Stimulated activated CD4-positive, alpha-beta T cell treated with anti-CD3 and anti-CD28 coated beads, Interleukin-15, amount 100 ng/mL, for 24 hours (primary cell): ENCODE measurements at regions not wholly inside any gene's neighbourhood (a gene's known extent, or its start where the extent isn't known, plus 50 kb on each side); places are given as distances from the start of the nearest gene placed in this dataset.

Experiments
- DNase-seq: peaks from one replicate; pipeline ENCODE4 v3.0.0-alpha.2; 2020

DNA sequence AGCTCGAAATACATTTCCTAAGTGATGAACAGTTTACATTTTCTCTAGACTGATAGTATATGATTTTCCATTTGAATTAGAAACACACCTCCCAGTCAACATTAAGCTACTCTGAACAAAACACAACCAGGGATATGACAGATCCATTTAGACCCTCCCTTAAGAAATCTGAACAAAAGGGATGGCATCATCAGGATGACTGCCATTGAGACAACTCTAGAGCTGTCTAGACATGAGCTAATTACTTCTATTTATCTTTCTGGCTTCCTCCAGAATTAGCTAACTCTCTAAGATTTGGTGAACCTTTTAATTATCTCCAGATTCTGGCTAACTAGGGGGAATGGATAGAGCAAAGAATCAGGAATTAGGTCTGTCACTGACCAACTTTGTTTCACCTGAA lies 92.9 kb upstream of the IGF1 start:
- DNase-seq = no peak

DNA sequence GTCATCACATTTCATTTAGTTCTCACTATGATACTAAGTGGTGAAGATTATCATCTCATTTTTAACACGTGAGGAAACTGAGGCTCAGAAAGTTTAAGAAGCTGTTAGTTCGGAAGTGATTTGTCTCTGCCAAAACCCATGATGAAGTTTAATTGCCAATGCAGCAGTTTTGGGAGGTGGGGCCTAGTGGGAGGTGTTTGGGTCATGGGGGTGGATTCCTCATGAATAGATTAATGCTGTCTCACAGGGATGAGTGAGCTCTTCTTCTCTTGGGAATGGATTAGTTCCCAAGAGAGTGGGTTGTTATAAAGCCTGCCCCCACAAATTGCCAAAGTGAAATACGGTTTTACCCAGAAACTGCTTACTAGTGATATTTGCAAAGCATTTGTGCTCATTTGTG lies 91.5 kb upstream of the IGF1 start:
- DNase-seq = no peak

DNA sequence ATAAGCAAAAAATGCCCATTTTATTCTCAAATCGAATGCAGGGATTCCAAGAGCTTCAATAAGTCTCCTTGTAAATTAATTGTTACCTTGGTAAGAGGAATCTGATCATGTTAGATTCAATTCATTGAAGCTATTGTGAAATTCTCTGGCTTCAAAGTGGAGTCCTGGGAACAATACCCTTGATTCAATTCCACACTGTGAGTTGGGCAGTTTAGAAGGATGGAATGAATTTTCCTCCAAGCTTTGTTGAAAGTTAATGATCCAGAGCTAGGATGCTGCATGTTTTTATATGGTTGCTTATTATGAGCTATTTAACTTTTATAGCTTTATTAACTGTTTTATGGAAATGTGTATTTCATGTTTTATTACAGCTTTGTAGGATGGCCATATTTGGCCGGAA lies 89.9 kb upstream of the IGF1 start:
- no peak for DNase-seq

GRCh38 chr12:102569803-102570202 lies 89.4 kb upstream of the IGF1 start:
- DNase-seq = no peak

DNA sequence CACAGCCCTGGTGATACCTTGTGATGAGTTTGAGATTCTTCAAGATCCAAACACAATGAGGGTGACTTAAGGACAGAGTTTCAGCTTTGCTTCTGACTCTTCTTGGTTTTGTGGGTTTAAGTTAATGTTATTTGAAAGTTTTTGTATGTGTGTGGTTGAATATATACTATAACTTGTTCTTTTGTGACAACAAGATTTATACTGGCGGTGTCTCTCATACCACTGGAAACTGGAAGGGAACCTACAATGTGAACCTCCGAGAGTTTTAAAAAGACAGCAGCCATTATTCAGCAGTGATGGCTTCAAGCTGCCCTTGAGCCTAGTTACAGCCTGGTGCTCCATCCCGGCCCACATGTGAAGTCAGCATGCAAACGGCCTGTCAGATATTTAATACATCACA lies 87.9 kb upstream of the IGF1 start:
- DNase-seq = no peak

- DNase-seq = no peak
These were observed 86.9 kb upstream of the IGF1 start for GRCh38 chr12:102567031-102567985.

- no peak for DNase-seq
These were observed 85.2 kb upstream of the IGF1 start for GRCh38 chr12:102565555-102565954.

DNA sequence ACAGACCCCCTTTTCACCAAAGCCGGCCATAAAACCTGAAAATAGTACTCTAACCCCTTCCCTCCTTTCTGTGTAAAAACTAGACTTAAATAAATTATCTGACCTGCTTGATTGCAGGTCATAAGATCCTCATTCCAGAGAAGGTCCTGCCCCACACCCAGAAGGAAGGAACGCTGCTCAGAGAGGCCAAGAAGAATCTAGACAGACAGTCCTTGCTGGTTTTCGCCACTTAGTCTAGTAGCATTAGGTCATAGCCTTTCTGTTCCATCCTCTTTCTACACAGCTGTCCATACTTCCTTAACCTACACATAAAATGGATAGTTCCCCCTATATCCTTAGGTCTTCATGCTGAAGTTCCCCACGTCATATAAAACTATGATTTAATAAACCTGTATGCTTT lies 83.7 kb upstream of the IGF1 start:
- DNase-seq = no peak

- DNase-seq = no peak
These were observed 82.6 kb upstream of the IGF1 start for GRCh38 chr12:102562836-102563425.

GRCh38 chr12:102551186-102551585 lies 70.8 kb upstream of the IGF1 start:
- no peak for DNase-seq

DNA sequence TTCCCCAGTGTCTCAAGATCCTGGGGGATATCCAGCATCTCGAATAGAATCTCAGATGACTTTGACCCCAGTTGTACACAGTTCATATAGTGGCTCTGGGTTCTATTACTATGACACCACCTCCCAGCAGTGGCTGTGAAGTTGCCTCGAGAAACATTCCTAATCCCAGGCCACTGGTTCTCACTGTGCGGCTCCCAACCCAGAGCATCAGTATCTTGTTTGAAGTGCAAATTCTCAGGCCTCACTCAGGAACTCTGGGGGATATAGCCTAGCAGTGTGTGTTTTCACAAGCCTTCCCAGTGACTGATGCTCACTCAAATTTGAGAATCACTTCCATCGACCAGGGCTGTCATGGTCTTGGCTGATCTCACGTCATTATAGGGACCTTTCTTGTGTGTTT lies 69.3 kb upstream of the IGF1 start:
- no peak for DNase-seq

DNA sequence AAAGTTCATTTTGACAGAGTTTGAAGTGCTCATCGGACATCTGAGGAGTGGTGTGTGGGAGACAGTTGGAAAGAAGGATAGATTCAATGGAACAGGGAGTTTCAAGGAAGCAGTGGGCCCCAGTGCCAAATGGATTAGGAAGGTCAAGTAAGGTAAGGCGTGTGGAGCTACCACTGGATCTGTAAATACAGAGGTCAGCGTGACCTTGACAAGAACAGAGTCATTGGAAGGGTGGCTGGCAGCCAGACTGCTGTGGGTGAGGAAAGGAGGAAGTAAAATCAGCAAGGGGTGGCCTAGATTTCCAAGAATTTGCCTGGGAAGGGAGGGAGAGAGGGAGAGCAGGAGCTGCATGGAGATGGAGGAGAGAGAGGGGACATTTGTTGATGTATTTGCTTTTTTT lies 68.2 kb upstream of the IGF1 start:
- DNase-seq = no peak

DNA sequence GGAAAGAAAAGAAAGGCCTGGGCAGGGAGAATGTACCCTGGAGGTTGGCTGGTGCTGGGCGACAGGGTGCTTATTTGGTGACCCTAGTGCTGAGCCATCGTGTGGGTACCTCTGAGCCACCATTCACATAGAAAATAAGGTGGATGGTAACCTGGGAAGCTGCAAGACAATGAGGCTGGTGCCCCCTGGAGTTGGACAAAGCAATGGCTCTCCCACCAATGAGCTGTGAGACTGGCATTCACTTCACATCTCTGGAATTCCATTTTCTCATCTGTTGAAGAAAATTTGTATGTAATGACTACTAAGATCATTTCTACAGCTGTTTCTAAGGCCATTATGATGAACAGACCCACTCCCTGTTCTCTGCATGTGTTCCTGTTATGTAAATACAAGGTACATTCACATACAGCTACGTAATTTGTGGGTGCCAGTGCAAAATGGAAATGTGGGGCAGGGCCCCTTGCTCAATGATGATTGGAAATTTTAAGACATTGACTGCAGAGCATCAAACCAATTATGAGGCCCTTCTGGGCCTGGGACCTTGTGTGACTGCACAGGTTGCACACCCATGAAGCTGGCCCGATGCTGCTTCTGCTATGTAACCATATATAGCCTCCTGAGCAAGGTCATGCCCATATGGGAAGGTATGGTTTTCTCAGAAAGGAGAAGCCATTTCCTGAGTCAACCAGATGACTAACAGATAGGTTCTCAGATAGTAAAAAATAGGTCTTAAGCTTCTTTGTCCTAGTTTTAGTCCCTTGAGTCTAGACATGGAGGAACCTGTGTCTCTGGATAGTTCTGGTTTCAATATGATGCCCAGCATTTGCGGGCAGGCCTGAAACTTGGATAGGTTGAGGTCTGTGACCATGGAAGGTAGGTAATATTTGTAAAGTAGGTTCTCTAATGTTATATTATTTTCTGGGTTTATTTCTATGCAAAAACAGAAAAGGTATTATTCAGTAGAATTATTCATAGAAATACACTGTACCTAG lies 63.4 kb upstream of the IGF1 start:
- peak; percentile 4 for DNase-seq

DNA sequence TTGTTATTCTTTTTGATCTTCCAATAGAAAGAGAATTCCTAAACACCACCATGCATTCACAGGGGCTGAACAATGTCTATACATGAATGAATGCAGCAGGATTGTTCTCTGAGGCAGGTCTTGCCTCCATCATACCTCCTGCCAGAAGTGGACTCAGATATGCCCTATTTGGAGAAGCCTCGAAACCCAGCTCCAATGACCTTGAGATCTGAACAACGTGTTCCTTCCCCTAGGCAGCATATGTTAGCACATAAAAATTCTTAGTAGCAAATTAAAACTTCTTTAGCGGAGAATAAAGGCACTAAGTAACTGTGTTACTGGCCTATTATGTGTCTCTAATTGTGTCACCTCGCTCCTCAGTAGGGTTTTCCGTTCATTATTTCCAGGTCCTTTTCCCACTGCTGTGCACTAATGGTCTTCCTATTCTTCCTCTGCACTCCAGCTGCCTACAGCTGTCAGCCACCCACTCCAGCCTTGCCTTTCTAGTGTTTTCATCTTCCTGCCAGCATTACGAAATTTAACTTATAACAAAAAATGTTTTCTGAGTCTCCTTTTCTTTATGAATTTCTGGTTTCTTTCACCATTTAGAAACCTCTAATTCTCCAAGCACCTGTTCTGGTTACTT lies 62.6 kb upstream of the IGF1 start:
- no peak for DNase-seq

GRCh38 chr12:102540815-102541385 lies 60.5 kb upstream of the IGF1 start:
- no peak for DNase-seq

DNA sequence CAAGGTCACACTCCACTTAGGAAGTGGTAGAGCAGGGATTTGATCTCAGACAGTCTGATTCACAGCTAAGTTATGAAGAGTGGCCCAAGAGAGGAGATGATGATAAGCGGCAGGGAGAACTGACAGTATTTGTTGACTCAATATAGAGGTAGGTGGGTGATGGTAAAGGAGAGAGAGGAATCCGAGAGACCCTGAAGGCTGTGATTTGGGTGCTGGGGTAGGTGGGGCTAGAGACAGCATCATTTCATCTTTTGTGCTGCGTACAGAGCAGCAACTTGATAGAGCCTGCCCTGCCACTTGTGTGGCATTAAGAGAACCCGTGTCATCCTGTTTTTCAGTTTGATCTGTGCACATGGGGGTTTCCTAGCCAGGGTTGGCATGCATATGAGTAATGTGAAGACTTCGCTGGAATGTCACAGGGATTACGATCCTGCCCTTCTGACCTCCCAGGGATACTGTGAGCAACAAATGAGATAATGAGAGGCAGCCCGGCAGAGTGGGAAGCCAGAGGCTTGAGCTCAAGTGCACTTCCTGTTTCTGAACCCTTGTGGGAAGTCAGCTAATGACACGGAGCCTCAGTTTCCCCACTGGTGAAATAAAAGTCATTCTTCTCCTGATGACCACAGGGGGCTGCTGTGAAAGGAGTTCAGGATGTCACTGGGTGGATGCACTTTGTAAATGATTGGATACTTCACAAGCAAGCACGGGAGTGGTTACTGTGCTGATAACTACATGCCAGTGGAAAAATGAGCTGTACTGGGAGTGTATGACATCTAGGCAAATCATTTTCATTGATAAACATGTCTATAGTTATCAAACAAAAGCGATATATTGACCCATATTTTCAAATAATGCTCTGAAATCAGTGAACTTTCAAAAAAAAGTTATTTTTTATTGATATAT lies 59.5 kb upstream of the IGF1 start:
- no peak for DNase-seq

DNA sequence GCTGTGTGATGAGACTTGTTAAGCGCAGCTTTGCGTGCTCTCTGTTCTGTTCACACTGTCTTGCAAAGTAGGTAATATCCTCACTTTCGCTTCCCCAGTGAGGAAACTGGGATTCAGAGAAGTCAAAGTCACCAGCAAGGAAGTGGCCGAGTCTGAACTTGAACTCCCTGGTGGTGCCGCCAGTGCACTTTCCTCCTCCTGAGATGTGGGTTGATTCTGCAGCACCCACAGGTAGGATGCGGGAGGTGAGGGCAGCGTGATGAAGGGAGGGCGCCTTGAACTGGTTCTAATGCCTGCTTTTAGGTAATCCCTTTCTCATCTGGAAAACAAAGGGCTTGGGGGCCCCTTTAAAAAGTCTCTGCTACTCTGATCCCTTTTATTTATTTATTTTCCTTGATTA lies 54.9 kb upstream of the IGF1 start:
- no peak for DNase-seq

DNA sequence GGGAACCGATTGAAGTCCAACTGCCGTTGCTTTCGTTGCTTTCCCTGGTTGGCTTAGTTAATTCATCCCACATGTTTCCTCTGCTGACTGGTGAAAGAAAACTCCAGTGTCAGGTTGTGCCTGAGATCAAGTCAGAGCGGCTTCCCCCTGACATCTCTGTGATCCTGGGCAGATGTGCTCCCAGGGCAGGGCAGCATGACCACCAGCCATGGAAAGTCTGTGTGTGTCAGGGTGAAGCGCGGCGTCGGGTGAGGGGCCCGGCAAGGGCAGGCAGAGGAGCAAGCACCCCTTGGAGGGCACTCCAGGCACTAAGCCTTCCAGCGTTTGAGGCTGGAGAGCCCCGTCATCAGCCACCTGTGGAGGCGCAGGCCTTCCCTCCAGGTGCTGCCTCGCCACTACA lies 54.5 kb upstream of the IGF1 start:
- DNase-seq = no peak

- DNase-seq = no peak
These were observed 53.3 kb upstream of the IGF1 start for GRCh38 chr12:102533483-102534215.
